MCF 10A (cell line): ENCODE measurements at regions not wholly inside any gene's neighbourhood (a gene's known extent, or its start where the extent isn't known, plus 50 kb on each side); places are given as distances from the start of the nearest gene placed in this dataset.
"Not testable (repeated sequence)": the region's sequence is repeated elsewhere in the genome, so short reads cannot be mapped to it uniquely, and the experiment has no call there.

Source experiments
- BruUV-seq: library from RNA; stranded (reverse); fragments of 400-500 nt; replicated peaks from 2 replicates; lab custom pipeline; 2021; lab: Mats Ljungman, UMichigan
- CTCF ChIA-PET: fragments of 300-600 bp; sonication (Branson Sonifier 250); formaldehyde crosslinking; extraction: SDS; loops from one replicate; lab custom pipeline; 2021; ENCODE audit warnings: antibody characterized with exemption, inconsistent platforms; lab: Yijun Ruan, JAX
- POLR2A ChIA-PET: fragments of 300-600, 350-650 bp; sonication (Branson Sonifier 250); formaldehyde crosslinking; extraction: SDS; loops from one replicate; lab custom pipeline; 2020; ENCODE audit warnings: antibody characterized with exemption, inconsistent platforms; lab: Yijun Ruan, JAX
- DNase-seq: peaks from one replicate; pipeline ENCODE4 v3.0.0-alpha.2; 2018; ENCODE audit not compliant: unreplicated experiment
- H3K27ac Mint-ChIP-seq: one replicate; pipeline ENCODE4 v1.8.0; 2022; ENCODE audit warnings: mild to moderate bottlenecking, low read depth, mixed read lengths; ENCODE audit not compliant: unreplicated experiment
- H3K27me3 Mint-ChIP-seq: one replicate; pipeline ENCODE4 v1.8.0; 2022; ENCODE audit warnings: mixed read lengths; ENCODE audit not compliant: insufficient read depth, unreplicated experiment
- H3K36me3 Mint-ChIP-seq: one replicate; pipeline ENCODE4 v1.8.0; 2022; ENCODE audit warnings: mild to moderate bottlenecking, moderate library complexity, mixed read lengths; ENCODE audit not compliant: insufficient read depth, unreplicated experiment
- H3K4me1 Mint-ChIP-seq: one replicate; pipeline ENCODE4 v1.8.0; 2022; ENCODE audit warnings: mixed read lengths; ENCODE audit not compliant: insufficient read depth, unreplicated experiment
- H3K4me3 Mint-ChIP-seq: one replicate; pipeline ENCODE4 v1.8.0; 2022; ENCODE audit warnings: mild to moderate bottlenecking, moderate library complexity, mixed read lengths; ENCODE audit not compliant: unreplicated experiment
- H3K9me3 Mint-ChIP-seq: one replicate; pipeline ENCODE4 v1.8.0; 2022; ENCODE audit warnings: mixed read lengths; ENCODE audit not compliant: unreplicated experiment
- intact Hi-C: fragments of 100-400 bp; cut with micrococcal nuclease; formaldehyde crosslinking; loops from 2 replicates; pipeline ENCODE4 v1.14.1; 2022

- H3K36me3 Mint-ChIP-seq, H3K4me3 Mint-ChIP-seq, H3K4me1 Mint-ChIP-seq, BruUV-seq, H3K27ac Mint-ChIP-seq, CTCF ChIA-PET, H3K9me3 Mint-ChIP-seq, DNase-seq, intact Hi-C loops, POLR2A ChIA-PET, H3K27me3 Mint-ChIP-seq: not testable (repeated sequence)
These were observed 102.4 kb upstream of the SPDYE9 start for GRCh38 chr7:73188287-73188686.

DNA sequence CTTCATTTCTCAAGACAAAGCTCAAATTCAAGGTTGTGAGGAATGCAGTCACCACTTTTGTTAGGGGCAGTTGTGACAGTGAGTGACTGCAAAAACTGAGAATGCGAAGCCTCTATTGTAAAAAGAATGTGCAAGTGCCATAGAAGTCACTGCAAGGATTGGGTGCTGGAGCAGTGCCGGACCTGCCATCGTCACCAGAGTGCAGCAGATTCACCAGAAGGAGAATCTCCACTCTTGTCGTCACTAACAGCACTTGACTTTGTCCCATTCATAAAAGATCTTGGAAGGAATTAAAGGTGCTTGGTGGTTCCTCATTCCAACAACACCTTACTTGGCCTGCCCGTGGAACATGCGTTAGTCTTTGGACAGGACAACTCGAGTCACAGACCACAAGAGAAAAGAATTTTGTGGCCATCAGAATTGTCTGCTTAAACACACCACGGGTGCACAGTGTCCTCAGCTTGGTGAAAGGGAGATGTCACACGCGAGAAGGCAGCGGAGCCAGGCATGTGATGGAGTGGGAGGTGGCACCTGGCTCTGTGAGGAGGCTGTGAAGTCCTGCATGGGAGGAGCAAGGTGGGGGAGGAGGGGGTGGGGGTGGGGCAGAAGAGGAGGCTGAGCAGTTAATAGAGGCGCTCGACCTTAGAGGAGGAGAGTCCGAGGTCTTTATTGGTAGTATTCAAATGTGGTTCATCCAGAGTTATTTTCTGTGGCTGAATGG is 100.9 kb upstream of the SPDYE9 start:
- H3K27me3 Mint-ChIP-seq, BruUV-seq, H3K36me3 Mint-ChIP-seq, H3K4me1 Mint-ChIP-seq, POLR2A ChIA-PET, intact Hi-C loops, H3K4me3 Mint-ChIP-seq, CTCF ChIA-PET, H3K9me3 Mint-ChIP-seq, DNase-seq, H3K27ac Mint-ChIP-seq: not testable (repeated sequence)

GRCh38 chr7:73176813-73177212 is 91.0 kb upstream of the SPDYE9 start:
- H3K27ac Mint-ChIP-seq, H3K4me3 Mint-ChIP-seq, CTCF ChIA-PET, BruUV-seq, H3K27me3 Mint-ChIP-seq, H3K9me3 Mint-ChIP-seq, H3K4me1 Mint-ChIP-seq, H3K36me3 Mint-ChIP-seq, intact Hi-C loops, POLR2A ChIA-PET, DNase-seq: not testable (repeated sequence)

GRCh38 chr7:73175322-73175721 is 89.5 kb upstream of the SPDYE9 start:
- DNase-seq, H3K4me3 Mint-ChIP-seq, H3K4me1 Mint-ChIP-seq, H3K9me3 Mint-ChIP-seq, BruUV-seq, H3K27ac Mint-ChIP-seq, H3K36me3 Mint-ChIP-seq, intact Hi-C loops, CTCF ChIA-PET, H3K27me3 Mint-ChIP-seq, POLR2A ChIA-PET: not testable (repeated sequence)

DNA sequence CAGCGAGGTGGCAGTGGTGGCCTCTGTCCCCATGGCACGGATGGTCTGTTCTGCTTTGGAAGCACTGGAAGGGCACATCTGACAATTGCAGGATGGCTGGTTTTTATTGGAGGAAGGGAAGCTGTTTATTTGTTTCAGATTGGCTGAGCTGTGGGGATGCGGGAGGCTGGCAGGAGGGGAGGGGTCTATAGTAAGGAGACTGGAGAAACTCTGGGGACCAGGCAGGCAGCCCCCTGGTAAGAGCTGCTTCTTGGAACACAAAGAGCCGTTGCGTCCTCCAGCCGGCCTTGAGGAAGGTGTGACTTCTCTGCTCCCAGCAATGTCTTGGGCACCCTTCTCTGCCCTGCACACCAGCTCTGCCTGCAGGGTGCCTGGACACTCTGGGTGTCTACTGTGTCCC is 85.1 kb upstream of the SPDYE9 start:
- H3K4me1 Mint-ChIP-seq, H3K36me3 Mint-ChIP-seq, intact Hi-C loops, CTCF ChIA-PET, H3K27ac Mint-ChIP-seq, H3K27me3 Mint-ChIP-seq, BruUV-seq, H3K9me3 Mint-ChIP-seq, H3K4me3 Mint-ChIP-seq, DNase-seq, POLR2A ChIA-PET: not testable (repeated sequence)

DNA sequence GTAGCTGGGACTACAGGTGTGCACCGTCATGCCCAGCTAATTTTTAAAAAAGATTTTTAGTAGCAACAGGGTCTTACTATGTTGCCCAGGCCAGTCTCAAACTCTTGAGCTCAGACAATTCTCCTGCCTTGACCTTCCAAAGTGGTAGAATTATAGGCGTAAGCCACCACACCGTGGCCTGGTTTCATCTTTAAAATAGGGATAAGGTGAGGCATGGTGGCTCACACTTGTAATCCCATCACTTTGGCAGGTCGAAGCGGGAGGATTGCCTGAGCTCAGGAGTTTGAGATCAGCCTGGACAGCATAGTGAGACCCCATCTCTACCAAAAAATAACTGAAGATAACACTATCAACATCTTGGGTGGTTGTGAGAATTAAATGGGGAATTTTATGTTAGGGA is 84.6 kb upstream of the SPDYE9 start:
- H3K36me3 Mint-ChIP-seq, H3K27me3 Mint-ChIP-seq, H3K4me1 Mint-ChIP-seq, POLR2A ChIA-PET, H3K9me3 Mint-ChIP-seq, intact Hi-C loops, BruUV-seq, DNase-seq, H3K4me3 Mint-ChIP-seq, CTCF ChIA-PET, H3K27ac Mint-ChIP-seq: not testable (repeated sequence)

GRCh38 chr7:73166152-73166551 is 80.3 kb upstream of the SPDYE9 start:
- POLR2A ChIA-PET, intact Hi-C loops, H3K27me3 Mint-ChIP-seq, H3K4me1 Mint-ChIP-seq, H3K36me3 Mint-ChIP-seq, H3K4me3 Mint-ChIP-seq, DNase-seq, H3K9me3 Mint-ChIP-seq, CTCF ChIA-PET, BruUV-seq, H3K27ac Mint-ChIP-seq: not testable (repeated sequence)

- H3K4me1 Mint-ChIP-seq, BruUV-seq, CTCF ChIA-PET, H3K9me3 Mint-ChIP-seq, DNase-seq, H3K27ac Mint-ChIP-seq, intact Hi-C loops, POLR2A ChIA-PET, H3K36me3 Mint-ChIP-seq, H3K27me3 Mint-ChIP-seq, H3K4me3 Mint-ChIP-seq: not testable (repeated sequence)
These were observed 76.8 kb upstream of the SPDYE9 start for GRCh38 chr7:73162680-73163079.

DNA sequence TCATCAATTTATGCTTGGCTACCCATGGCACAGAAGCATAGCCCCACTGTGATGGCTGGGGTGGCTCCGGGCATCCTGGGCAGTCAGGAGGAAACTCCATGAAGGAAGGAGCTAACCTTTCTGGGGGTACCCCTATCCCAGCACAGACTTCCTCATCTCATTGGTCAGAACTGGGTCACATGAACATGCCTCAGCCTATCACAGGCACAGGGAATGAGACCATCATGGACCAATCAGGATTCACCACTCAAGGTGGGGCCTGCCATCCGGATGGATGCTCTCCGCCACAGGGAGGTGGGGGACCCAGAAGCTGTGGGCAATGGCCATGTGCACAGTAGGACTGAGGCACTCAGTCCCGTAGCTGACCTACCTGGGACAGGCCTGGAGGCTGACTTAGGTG is 75.9 kb upstream of the SPDYE9 start:
- H3K36me3 Mint-ChIP-seq, CTCF ChIA-PET, BruUV-seq, H3K27ac Mint-ChIP-seq, H3K9me3 Mint-ChIP-seq, H3K4me1 Mint-ChIP-seq, H3K27me3 Mint-ChIP-seq, intact Hi-C loops, DNase-seq, H3K4me3 Mint-ChIP-seq, POLR2A ChIA-PET: not testable (repeated sequence)
